H54 (cell line): ENCODE measurements at regions not wholly inside any gene's neighbourhood (a gene's known extent, or its start where the extent isn't known, plus 50 kb on each side); places are given as distances from the start of the nearest gene placed in this dataset.

Experiments
- DNase-seq: peaks from one replicate; pipeline ENCODE4 v3.0.0; 2011; ENCODE audit warnings: low spot score, mixed read lengths; ENCODE audit not compliant: insufficient read length
- FAIRE-seq: peaks from 3 replicates; lab custom pipeline; 2011; peaks lifted over from hg19 to GRCh38; lab: Jason Lieb, UNC
- POLR2A ChIP-seq: IDR thresholded peaks from 2 replicates; pipeline ENCODE4 v1.6.1; 2011; ENCODE audit warnings: low read depth, mild to moderate bottlenecking, low read length

- TF ChIP-seq POLR2A, result no peak
- FAIRE-seq (no peak), DNase-seq (no peak)
These were observed 235.1 kb downstream of the CLIC5 start for GRCh38 chr6:45780523-45780922.

DNA sequence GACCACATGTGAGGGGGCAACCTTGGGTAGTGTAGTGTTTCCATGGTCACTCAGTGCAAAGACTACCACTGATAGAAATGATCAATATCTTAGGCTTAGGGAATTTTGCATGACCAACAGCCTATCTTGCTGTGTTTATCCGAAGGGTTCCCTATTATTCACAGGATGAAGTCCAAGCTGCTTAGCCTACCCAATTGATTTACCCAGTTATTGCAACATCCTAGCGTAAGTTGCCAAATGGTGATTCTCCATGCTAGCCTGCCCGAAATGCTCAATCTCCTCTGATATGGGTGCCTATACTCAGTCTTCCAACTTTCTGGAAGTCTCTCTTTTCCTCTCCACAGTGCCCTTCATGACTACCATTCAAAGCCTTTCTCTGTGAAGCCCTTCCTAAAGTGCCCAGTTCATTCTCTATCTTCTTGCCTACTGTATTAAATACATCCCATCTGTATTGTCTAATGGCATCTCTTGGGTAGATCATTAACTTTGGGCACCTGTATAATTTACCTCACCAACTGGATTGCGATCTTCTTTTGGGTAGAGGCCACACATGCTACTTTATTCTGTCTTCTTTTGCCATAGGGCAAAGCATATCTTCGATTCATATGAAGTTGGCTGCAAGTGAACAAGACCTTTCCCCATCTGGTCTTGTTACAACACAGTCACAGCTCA lies 240.5 kb downstream of the CLIC5 start:
- DNase-seq (no peak), FAIRE-seq (no peak)
- TF ChIP-seq POLR2A, result no peak

- TF ChIP-seq POLR2A, result no peak
- no peak for DNase-seq
- no peak for FAIRE-seq
These were observed 241.8 kb downstream of the CLIC5 start for GRCh38 chr6:45773906-45774305.

DNA sequence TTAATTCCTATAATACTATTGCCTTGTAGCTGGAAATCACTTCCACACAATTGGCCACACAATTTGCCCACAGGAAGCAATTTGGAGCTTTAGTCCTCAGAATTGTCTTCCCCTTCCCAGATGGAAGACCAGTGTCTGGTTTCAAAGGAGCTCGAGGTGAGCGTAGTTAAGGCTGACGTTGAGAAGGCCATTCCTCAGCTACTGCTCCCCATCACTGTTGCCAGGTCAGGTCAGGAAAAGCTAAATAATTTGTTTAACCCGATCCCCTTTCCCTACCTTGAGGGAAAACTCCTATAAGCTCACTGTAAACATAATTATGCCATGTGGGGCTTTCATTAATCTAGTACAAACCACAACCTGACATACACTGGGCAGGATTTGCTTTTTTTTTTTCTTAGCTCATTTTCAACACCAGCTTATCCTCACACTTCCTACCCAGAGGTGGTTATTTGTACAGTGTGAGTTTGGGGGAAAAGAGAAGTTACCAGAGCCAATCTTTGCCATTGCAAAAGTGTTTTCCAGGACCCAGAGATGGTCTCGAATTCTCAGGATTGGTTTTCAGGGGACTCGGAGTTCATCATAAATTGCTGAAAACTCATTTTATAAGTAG lies 242.7 kb downstream of the CLIC5 start:
- no peak for FAIRE-seq
- no peak for DNase-seq
- TF ChIP-seq POLR2A, result no peak

DNA sequence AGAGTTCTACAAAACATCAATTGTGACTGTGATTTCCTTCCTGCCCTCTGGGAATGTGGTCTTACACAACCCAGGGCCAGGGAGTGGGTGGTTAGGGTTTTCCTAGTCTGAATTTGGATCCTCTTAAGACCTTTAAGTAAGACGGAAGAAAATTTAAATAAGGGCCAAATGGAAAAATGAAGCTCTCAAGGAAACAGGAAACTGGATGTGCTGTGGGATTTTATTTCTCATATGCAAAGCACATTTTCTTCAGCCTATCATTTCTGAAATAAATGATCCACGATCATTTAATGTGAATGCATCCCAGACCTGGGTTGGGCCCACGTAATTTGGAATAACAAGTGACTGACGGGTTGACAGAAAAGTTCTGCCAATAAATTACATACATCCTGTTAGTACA lies 243.6 kb downstream of the CLIC5 start:
- FAIRE-seq, result no peak
- TF ChIP-seq POLR2A, result no peak
- no peak for DNase-seq

GRCh38 chr6:45763281-45763680 lies 252.4 kb downstream of the CLIC5 start:
- no peak for TF ChIP-seq POLR2A
- DNase-seq, result no peak
- no peak for FAIRE-seq

GRCh38 chr6:45759472-45759810 lies 256.2 kb downstream of the CLIC5 start:
- TF ChIP-seq POLR2A, result no peak
- FAIRE-seq (no peak), DNase-seq (no peak)

DNA sequence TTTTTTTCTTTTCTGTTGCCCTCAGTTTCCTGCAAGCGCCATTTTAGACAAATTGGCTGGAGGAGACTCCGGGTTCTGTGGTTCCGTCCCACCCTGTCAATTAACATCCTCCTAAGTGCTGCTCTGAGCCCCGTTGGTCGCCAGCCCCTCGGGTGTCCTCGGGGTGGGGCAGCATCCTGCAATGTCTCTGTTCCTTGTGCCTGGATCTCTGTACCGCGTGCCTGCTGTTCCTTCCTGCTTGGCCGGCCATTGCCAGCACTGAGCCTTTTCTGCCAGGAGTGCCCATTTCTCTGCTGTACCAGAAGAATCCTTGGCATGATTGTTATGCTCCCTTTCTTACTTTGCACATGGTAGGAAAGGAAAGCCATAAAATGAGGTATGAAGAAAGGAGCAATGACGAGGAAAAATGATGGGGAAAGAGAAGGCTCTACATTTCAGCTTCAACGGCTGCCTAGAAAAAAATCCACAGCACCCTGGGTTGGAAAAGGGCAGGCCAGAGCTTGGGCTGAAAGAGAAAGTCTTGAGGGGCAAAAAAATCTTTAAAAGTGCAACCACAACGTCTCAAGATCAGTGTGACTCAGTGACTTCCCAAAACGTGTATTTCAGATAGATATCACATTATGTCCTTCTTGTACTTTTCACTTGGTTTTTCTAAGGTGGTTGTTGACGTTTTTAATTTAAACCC lies 256.7 kb downstream of the CLIC5 start:
- DNase-seq, result no peak
- FAIRE-seq, result peak; percentile 15
- TF ChIP-seq POLR2A, result no peak

DNA sequence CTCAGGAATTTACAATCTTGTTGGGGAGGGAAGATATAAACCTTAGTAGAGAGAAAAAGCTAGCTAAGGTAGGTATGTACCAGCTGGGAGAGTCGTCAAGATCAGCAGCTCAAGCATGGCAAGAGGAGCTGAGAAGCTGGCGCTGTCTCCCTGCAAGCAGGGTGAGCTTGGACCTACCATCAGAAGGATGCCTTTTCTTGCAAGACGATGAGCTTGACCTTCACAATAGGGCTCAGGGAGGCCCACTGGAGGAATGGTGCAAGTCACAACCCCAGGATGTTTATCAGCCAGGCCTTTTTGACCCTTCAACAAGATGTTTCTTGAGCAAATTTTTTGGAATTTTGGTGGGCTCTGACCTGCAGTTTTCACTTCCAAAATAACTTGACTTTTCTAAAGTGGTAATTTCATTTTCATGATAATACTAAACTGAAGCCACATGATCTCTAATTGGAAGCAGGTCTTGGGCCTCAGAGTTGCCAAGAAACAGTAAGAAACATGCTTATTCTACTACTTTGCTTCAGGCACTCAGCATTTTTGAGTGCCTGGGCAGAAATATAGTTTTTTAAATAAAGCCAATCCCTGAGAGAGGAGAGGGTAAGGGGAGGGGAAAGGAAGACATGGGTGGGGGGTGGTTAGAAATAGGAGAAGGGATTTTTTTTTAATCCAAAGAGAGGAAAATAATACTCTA lies 258.1 kb downstream of the CLIC5 start:
- FAIRE-seq (no peak), DNase-seq (no peak)
- no peak for TF ChIP-seq POLR2A

GRCh38 chr6:45756606-45757005 lies 259.1 kb downstream of the CLIC5 start:
- FAIRE-seq, result no peak
- DNase-seq, result no peak
- TF ChIP-seq POLR2A, result no peak

DNA sequence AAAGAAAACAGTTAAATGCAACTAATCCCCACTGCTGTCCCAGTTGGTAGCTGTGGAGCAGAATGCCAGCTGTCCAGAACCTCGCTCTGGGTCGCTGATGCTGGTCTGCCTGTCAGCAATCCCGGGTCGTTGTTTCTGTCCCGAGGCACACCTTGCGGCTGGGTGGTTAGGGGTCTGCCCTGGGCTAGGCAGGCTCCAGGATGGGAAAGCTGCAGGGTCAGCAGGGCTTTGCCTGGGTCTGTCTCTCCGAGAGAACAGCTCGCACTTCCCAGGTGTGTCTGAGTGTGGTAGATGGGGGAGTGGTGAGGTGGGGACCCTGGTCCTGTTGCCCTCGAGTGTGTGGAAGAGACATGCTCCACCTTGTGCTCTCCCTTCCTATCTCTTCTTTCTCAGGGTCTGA lies 261.2 kb downstream of the CLIC5 start:
- no peak for FAIRE-seq
- DNase-seq, result no peak
- TF ChIP-seq POLR2A, result no peak

DNA sequence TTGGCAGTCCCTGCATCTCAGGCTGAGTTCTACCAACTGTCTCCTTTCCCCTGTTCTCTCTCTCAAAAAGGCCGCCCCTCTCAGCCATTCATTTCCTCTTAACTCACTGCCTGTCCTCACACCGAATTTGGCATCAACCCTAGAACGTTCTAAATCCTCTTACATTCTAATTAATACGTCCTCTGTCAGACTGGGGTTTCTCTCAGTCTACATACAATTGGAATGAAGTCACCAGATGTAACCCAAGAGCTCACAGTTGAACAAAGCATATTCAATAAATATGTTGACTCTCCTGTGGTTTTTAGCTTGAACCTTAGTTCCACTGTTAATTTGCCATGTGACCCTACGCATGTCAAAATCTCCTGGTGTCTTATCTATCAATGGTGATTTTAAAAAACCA lies 269.6 kb downstream of the CLIC5 start:
- FAIRE-seq (no peak), DNase-seq (no peak)
- TF ChIP-seq POLR2A, result no peak

GRCh38 chr6:45743028-45743615 lies 272.5 kb downstream of the CLIC5 start:
- no peak for TF ChIP-seq POLR2A
- DNase-seq (no peak), FAIRE-seq (no peak)

- DNase-seq (no peak), FAIRE-seq (no peak)
- TF ChIP-seq POLR2A, result no peak
These were observed 273.1 kb downstream of the CLIC5 start for GRCh38 chr6:45742591-45742990.
